Tibial artery (tissue), 4 donors: ENCODE measurements at regions not wholly inside any gene's neighbourhood (a gene's known extent, or its start where the extent isn't known, plus 50 kb on each side); places are given as distances from the start of the nearest gene placed in this dataset.

Experiments
- DNase-seq, 2 donors: peaks; one replicate each; pipeline ENCODE4 v3.0.0-alpha.2; 2019
- H3K27ac ChIP-seq, 2 donors: fragments of 200-600 bp; sonication (generic) in 1 of 2; 1 replicate in 1 of 2; 2 replicates in 1 of 2; pipeline ENCODE4 v1.5.1; 2018 to 2019; ENCODE audit warnings: mild to moderate bottlenecking in 1 of 2
- H3K27me3 ChIP-seq, 2 donors: fragments of 200-600 bp; sonication (generic) in 1 of 2; one replicate each; pipeline versions ENCODE4 v1.5.1 to v1.6.0; 2016 to 2019
- H3K36me3 ChIP-seq, 3 donors: fragments of 200-600 bp; sonication (generic) in 2 of 3; one replicate each; pipeline ENCODE4 v1.5.1; 2016 to 2019; ENCODE audit warnings: mild to moderate bottlenecking in 2 of 3
- H3K4me1 ChIP-seq, 4 donors: fragments of 200-600 bp; sonication (generic) in 2 of 4; 1 replicate in 3 of 4; 2 replicates in 1 of 4; pipeline ENCODE4 v1.5.1; 2016 to 2019
- H3K4me3 ChIP-seq, 2 donors: fragments of 200-600 bp; sonication (generic) in 1 of 2; 1 replicate in 1 of 2; 2 replicates in 1 of 2; pipeline ENCODE4 v1.5.1; 2018 to 2019; ENCODE audit warnings: mild to moderate bottlenecking in 2 of 2
- H3K9me3 ChIP-seq, 3 donors: fragments of 200-600 bp; sonication (generic) in 1 of 3; one replicate each; pipeline ENCODE4 v1.5.1; 2016 to 2019
- CTCF ChIP-seq, 2 experiments: fragments of 200-600 bp in 1 of 2; fragments of 450-650 bp in 1 of 2; IDR thresholded peaks; one replicate each; pipeline ENCODE4 v1.5.1; 2017 to 2019; ENCODE audit warnings: antibody characterized with exemption in 2 of 2, mild to moderate bottlenecking in 1 of 2, moderate library complexity in 1 of 2
- intact Hi-C: fragments of 100-400 bp; cut with DNase I; formaldehyde crosslinking; loops from one replicate; pipeline ENCODE4 v1.15.0; 2023; ENCODE audit warnings: low total_unique reads

GRCh38 chr2:59885541-59885940, 667.9 kb downstream of the BCL11A start:
- no peaks in the 10 kb centered on the region for H3K36me3 ChIP-seq
- H3K9me3 ChIP-seq: no peaks in the 10 kb centered on the region
- H3K27me3 ChIP-seq: no peaks in the 10 kb centered on the region
- intact Hi-C loops: no loop called here
- no peak for DNase-seq
- H3K27ac ChIP-seq: no peak overlapping the region
- H3K4me3 ChIP-seq: no peak overlapping the region
- TF ChIP-seq CTCF (IDR thresholded peaks at IDR 0.05): no peak
- H3K4me1 ChIP-seq: no peaks in the 10 kb centered on the region

DNA sequence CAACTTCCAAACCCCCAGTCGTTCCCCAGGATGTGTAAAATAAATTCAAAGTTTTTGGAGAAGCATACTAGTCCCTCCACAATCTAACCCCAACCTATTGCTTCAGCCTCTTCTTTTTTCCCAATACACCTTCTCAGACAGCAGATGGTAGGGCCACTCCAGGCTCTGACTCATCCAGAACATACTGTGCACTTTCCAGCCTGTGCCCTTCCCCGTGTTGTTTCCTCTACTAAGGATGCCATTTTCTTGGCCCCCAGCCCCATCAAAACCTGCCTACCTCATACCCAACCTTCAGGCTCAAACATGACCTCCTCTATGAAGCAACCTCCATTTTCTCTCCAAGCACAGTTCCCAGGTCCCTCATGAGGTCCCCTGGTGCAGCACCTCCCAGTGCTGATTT, 669.3 kb downstream of the BCL11A start:
- TF ChIP-seq CTCF (IDR thresholded peaks at IDR 0.05): no peak
- no peaks in the 10 kb centered on the region for H3K36me3 ChIP-seq
- no peaks in the 10 kb centered on the region for H3K4me1 ChIP-seq
- no peak overlapping the region for H3K4me3 ChIP-seq
- H3K27ac ChIP-seq: no peak overlapping the region
- no peak for DNase-seq
- H3K9me3 ChIP-seq: no peaks in the 10 kb centered on the region
- H3K27me3 ChIP-seq: no peaks in the 10 kb centered on the region
- intact Hi-C loops: no loop called here

DNA sequence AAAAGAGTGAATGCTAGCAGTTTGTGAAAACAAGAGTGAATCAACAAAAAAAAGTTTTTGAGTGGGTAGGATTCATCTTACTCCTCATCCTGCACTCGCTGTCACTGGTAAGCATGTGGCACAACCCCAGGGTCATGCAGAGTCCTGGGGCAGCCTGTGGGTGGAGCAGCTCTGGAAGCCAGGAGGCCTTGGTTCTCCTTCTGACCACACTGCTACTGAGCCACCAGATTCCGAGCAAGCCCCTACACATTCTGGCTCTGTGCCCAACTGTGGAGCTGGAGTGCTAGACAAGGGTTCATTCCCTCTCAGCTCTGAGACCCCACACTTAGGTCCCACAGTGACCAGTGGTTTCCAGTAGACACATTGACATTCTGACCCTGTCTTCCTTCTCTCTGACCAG, 670.6 kb downstream of the BCL11A start:
- intact Hi-C loops: no loop called here
- no peak for DNase-seq

GRCh38 chr2:59882279-59882678, 671.2 kb downstream of the BCL11A start:
- no peaks in the 10 kb centered on the region for H3K4me1 ChIP-seq
- H3K9me3 ChIP-seq: no peaks in the 10 kb centered on the region
- H3K36me3 ChIP-seq: no peaks in the 10 kb centered on the region
- no peak for DNase-seq
- intact Hi-C loops: no loop called here
- H3K27me3 ChIP-seq: no peaks in the 10 kb centered on the region
- H3K4me3 ChIP-seq: no peak overlapping the region
- no peak for TF ChIP-seq CTCF (IDR thresholded peaks at IDR 0.05)
- no peak overlapping the region for H3K27ac ChIP-seq

More for the DNA sequence above, 670.6 kb downstream of the BCL11A start:
- H3K4me3 ChIP-seq: no peak overlapping the region
- H3K9me3 ChIP-seq: no peaks in the 10 kb centered on the region
- H3K36me3 ChIP-seq: no peaks in the 10 kb centered on the region
- H3K4me1 ChIP-seq: no peaks in the 10 kb centered on the region
- TF ChIP-seq CTCF (IDR thresholded peaks at IDR 0.05): no peak
- H3K27me3 ChIP-seq: no peaks in the 10 kb centered on the region
- no peak overlapping the region for H3K27ac ChIP-seq

DNA sequence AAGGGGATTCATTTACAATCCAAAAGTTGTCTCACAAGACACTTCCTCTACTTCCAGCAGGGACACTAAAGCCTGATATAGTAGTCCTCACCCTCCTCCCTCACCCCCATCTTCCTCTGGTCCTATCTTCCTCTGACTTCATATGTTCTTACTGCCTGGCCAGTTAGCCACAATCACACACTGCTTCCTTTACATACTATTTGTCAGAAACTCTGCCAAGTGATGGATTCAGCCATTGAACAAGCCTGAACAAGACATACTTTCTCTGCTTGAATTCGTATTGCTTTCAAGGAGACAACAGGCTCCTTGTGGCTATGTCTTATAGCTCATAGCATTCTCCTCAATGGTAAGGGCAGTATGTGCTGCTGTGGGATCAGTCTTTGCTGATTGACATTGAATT, 672.2 kb downstream of the BCL11A start:
- Histone ChIP-seq H3K4me1 (no peaks in the 10 kb centered on the region), H3K9me3 (no peaks in the 10 kb centered on the region), H3K27me3 (no peaks in the 10 kb centered on the region), H3K27ac (no peak overlapping the region), H3K4me3 (no peak overlapping the region), H3K36me3 (no peaks in the 10 kb centered on the region)
- no peak for TF ChIP-seq CTCF (IDR thresholded peaks at IDR 0.05)
- intact Hi-C loops: no loop called here
- DNase-seq: no peak

DNA sequence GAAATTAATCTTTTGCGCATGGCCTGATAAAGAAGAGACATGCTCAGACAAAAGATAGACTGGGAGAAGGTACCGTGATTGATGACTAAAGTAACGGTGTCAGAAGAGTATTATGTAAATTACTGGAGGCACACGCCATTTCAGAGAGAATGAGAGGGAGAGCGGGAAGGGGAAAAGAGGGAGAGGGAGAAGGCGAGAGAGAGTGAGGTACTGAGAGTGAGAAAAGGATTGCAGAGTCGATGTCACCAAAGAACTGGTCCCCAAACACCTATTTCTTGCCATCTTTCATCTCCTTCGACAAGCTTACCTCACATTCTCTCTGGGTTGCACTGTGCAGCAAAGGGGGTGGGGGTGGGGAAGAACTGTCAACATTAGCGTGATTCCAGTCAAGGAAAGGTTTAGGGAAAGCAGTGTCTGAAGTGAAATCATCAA, 673.7 kb downstream of the BCL11A start:
- no peaks in the 10 kb centered on the region for H3K36me3 ChIP-seq
- no peak for DNase-seq
- H3K4me1 ChIP-seq: no peaks in the 10 kb centered on the region
- TF ChIP-seq CTCF (IDR thresholded peaks at IDR 0.05): no peak
- H3K9me3 ChIP-seq: no peaks in the 10 kb centered on the region
- H3K4me3 ChIP-seq: no peak overlapping the region
- H3K27ac ChIP-seq: no peak overlapping the region
- intact Hi-C loops: no loop called here
- no peaks in the 10 kb centered on the region for H3K27me3 ChIP-seq
